Sciatic nerve (tissue), 2 donors: ENCODE measurements at regions not wholly inside any gene's neighbourhood (a gene's known extent, or its start where the extent isn't known, plus 50 kb on each side); places are given as distances from the start of the nearest gene placed in this dataset. TPM values are rescaled to one million over a fixed set of nuclear protein-coding genes. Genes with fewer than 3 reads are reported as not detected.

Experiments
- ATAC-seq: fragments of 200-7000 bp; cut with Tn5 transposase; one replicate; pipeline ENCODE4 v1.9.1; 2020; ENCODE audit warnings: mild to moderate bottlenecking, moderate library complexity
- DNase-seq: peaks from one replicate; pipeline ENCODE4 v3.0.0-alpha.2; 2020; ENCODE audit warnings: low spot score
- intact Hi-C: fragments of 100-400 bp; cut with DNase I; formaldehyde crosslinking; loops from one replicate; pipeline ENCODE4 v1.14.2; 2022
- microRNA-seq: library from miRNA; unstranded; fragments of <30 nt; microRNA quantifications from one replicate; pipeline ENCODE4 v1.2.0, GENCODE V29; 2020
- donor health status: DM: no; HTN: no; CAD: no.
- donor health status: DM: no; HTN: no; CAD: no.

DNA sequence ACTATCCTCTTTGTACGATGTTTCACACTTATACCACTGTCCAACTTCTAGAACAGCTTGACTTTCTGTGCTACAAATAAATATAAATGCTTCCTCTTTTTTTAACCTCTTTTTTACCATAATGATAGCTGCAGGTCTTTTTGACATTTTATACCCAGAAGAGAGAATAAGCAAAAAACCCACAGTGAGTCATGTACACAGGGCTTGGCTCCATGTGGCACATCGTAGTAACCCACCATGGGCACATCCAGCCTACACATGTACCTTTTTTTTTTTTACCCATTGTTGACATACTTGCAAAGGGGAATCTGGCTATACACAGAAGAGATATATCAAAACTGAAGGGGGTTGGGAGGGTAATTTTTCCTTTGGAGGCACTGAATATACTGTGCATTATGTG, 59.5 kb upstream of the RSPO3 start:
- intact Hi-C loops: no loop called here
- DNase-seq: no peak
- no peak for ATAC-seq

Small RNA genes lying in the stretch of these regions (microRNA-seq; reads per million reads assigned to microRNA genes)
- not detected for gene MIR588
